Iris pigment epithelial cell (primary cell): ENCODE measurements at regions not wholly inside any gene's neighbourhood (a gene's known extent, or its start where the extent isn't known, plus 50 kb on each side); places are given as distances from the start of the nearest gene placed in this dataset.
A peak's percentile ranks its signal among the peaks of the same experiment; 100 is the strongest.

ENCODE experiments used
- DNase-seq: peaks from one replicate; pipeline ENCODE4 v3.0.0-alpha.2; 2011; ENCODE audit warnings: low read depth

GRCh38 chr16:65509172-65509571 lies 387.3 kb upstream of the CDH11 start:
- no peak for DNase-seq

GRCh38 chr16:65500919-65501318 lies 379.1 kb upstream of the CDH11 start:
- no peak for DNase-seq

GRCh38 chr16:65500007-65500406 lies 378.1 kb upstream of the CDH11 start:
- peak; percentile 27 for DNase-seq

GRCh38 chr16:65499566-65499965 lies 377.7 kb upstream of the CDH11 start:
- DNase-seq, result no peak

- peak; percentile 17 for DNase-seq
Measured at GRCh38 chr16:65497571-65497970, 375.7 kb upstream of the CDH11 start.

GRCh38 chr16:65495106-65495505 lies 373.2 kb upstream of the CDH11 start:
- DNase-seq, result no peak

GRCh38 chr16:65494609-65495008 lies 372.7 kb upstream of the CDH11 start:
- DNase-seq, result no peak

- no peak for DNase-seq
Measured at GRCh38 chr16:65494080-65494479, 372.2 kb upstream of the CDH11 start.

- DNase-seq, result no peak
Measured at GRCh38 chr16:65490286-65490685, 368.4 kb upstream of the CDH11 start.

- peak; percentile 52 for DNase-seq
Measured at GRCh38 chr16:65489531-65490023, 367.7 kb upstream of the CDH11 start.

- DNase-seq, result no peak
Measured at GRCh38 chr16:65487231-65487630, 365.4 kb upstream of the CDH11 start.

GRCh38 chr16:65481956-65482355 lies 360.1 kb upstream of the CDH11 start:
- DNase-seq, result no peak

GRCh38 chr16:65480281-65481091 lies 358.6 kb upstream of the CDH11 start:
- no peak for DNase-seq

GRCh38 chr16:65476448-65476955 lies 354.6 kb upstream of the CDH11 start:
- no peak for DNase-seq

- no peak for DNase-seq
Measured at GRCh38 chr16:65473699-65474098, 351.8 kb upstream of the CDH11 start.

- no peak for DNase-seq
Measured at GRCh38 chr16:65469116-65469515, 347.3 kb upstream of the CDH11 start.

- no peak for DNase-seq
Measured at GRCh38 chr16:65468133-65468532, 346.3 kb upstream of the CDH11 start.

- DNase-seq, result no peak
Measured at GRCh38 chr16:65463652-65464260, 341.9 kb upstream of the CDH11 start.

- no peak for DNase-seq
Measured at GRCh38 chr16:65457084-65457483, 335.2 kb upstream of the CDH11 start.

- DNase-seq, result no peak
Measured at GRCh38 chr16:65455761-65456160, 333.9 kb upstream of the CDH11 start.

GRCh38 chr16:65453646-65454045 lies 331.8 kb upstream of the CDH11 start:
- DNase-seq, result no peak

GRCh38 chr16:65449526-65449925 lies 327.7 kb upstream of the CDH11 start:
- no peak for DNase-seq

GRCh38 chr16:65446427-65446826 lies 324.6 kb upstream of the CDH11 start:
- DNase-seq, result no peak
